GM12878 (cell line): ENCODE measurements at regions not wholly inside any gene's neighbourhood (a gene's known extent, or its start where the extent isn't known, plus 50 kb on each side); places are given as distances from the start of the nearest gene placed in this dataset.

ENCODE experiments used
- ATAC-seq: fragments of 200-7000 bp; cut with Tn5 transposase; 3 replicates; pipeline ENCODE4 v1.9.1; 2020; ENCODE audit warnings: mild to moderate bottlenecking, moderate library complexity
- BruUV-seq: library from RNA; stranded (reverse); fragments of 400-500 nt; replicated peaks from 2 replicates; lab custom pipeline; 2021; lab: Mats Ljungman, UMichigan
- CTCF ChIA-PET: fragments of 300-600 bp; sonication (Branson Sonifier 250); formaldehyde crosslinking; extraction: SDS; loops from one replicate; lab custom pipeline; 2021; ENCODE audit warnings: inconsistent platforms; lab: Yijun Ruan, JAX
- POLR2A ChIA-PET: fragments of 350-600 bp; formaldehyde crosslinking; extraction: SDS; loops from one replicate; lab custom pipeline; 2021; ENCODE audit warnings: inconsistent platforms; lab: Charles Lee
- RAD21 ChIA-PET: fragments of 300-600 bp; sonication (Branson Sonifier 250); formaldehyde crosslinking; loops from one replicate; lab custom pipeline; 2023; ENCODE audit warnings: antibody characterized with exemption; ENCODE audit not compliant: unreplicated experiment; lab: Charles Lee
- SMC1A ChIA-PET: fragments of 300-600 bp; sonication (Branson Sonifier 250); formaldehyde crosslinking; loops from one replicate; lab custom pipeline; 2023; ENCODE audit not compliant: unreplicated experiment, uncharacterized antibody; lab: Charles Lee
- DNase-seq: peaks from one replicate; pipeline ENCODE4 v3.0.0-alpha.2; 2011; ENCODE audit warnings: low read depth, low spot score
- FAIRE-seq: peaks from 3 replicates; lab custom pipeline; 2011; peaks lifted over from hg19 to GRCh38; lab: Jason Lieb, UNC
- H2AFZ ChIP-seq: 2 replicates; pipeline ENCODE4 v1.6.0; 2011; ENCODE audit warnings: low read depth, low read length, control low read depth; ENCODE audit not compliant: control insufficient read depth
- H3K27ac ChIP-seq: 2 replicates; pipeline ENCODE4 v1.5.1; 2011; ENCODE audit warnings: control low read depth; ENCODE audit not compliant: control insufficient read depth, insufficient read depth
- H3K27me3 ChIP-seq, 2 experiments: replicated peaks in 1 of 2; 2 replicates each; pipeline versions ENCODE4 v1.6.0 to v1.6.1; 2011; ENCODE audit warnings: low read length in 1 of 2; ENCODE audit not compliant: control insufficient read depth in 2 of 2, insufficient read depth in 2 of 2
- H3K36me3 ChIP-seq, 2 experiments: 2 replicates each; pipeline ENCODE4 v1.5.1; 2011; ENCODE audit warnings: low read length in 1 of 2; ENCODE audit not compliant: control insufficient read depth in 2 of 2, insufficient read depth in 2 of 2
- H3K4me1 ChIP-seq: 2 replicates; pipeline ENCODE4 v1.6.1; 2011; ENCODE audit warnings: mild to moderate bottlenecking, low read length, moderate library complexity, mixed read lengths; ENCODE audit not compliant: control insufficient read depth, insufficient read depth
- H3K4me2 ChIP-seq: 2 replicates; pipeline ENCODE4 v1.6.0; 2011; ENCODE audit warnings: control low read depth; ENCODE audit not compliant: control insufficient read depth, insufficient read depth
- H3K4me3 ChIP-seq: fragments of 200-600 bp; sonication (generic); 2 replicates; pipeline ENCODE4 v1.5.1; 2016
- H3K79me2 ChIP-seq: 2 replicates; pipeline ENCODE4 v1.6.0; 2011; ENCODE audit warnings: low read length; ENCODE audit not compliant: control insufficient read depth, insufficient read depth
- H3K9ac ChIP-seq: 2 replicates; pipeline ENCODE4 v1.8.0; 2011; ENCODE audit warnings: low read length, control low read depth, mixed read lengths; ENCODE audit not compliant: control insufficient read depth, insufficient read depth
- H3K9me3 ChIP-seq: replicated peaks from 3 replicates; pipeline ENCODE4 v1.5.1; 2011; ENCODE audit warnings: mild to moderate bottlenecking, low read length; ENCODE audit not compliant: control insufficient read depth, insufficient read depth
- H4K20me1 ChIP-seq: 2 replicates; pipeline ENCODE4 v1.6.0; 2011; ENCODE audit not compliant: control insufficient read depth, insufficient read depth
- ATF7 ChIP-seq: fragments of 450-650 bp; IDR thresholded peaks from 2 replicates; pipeline ENCODE4 v1.6.1; 2016; ENCODE audit warnings: low read depth, mild to moderate bottlenecking
- BCL11A ChIP-seq: IDR thresholded peaks from 2 replicates; pipeline ENCODE4 v1.6.1; 2011; ENCODE audit warnings: low read depth, low read length
- BHLHE40 ChIP-seq, 2 experiments: fragments of 450-650 bp in 1 of 2; IDR thresholded peaks; 2 replicates each; pipeline ENCODE4 v1.6.1; 2011 to 2017; ENCODE audit warnings: low read depth in 2 of 2, borderline replicate concordance in 1 of 2, improper control_type of control experiment in 1 of 2, low read length in 1 of 2, mild to moderate bottlenecking in 1 of 2
- EGR1 ChIP-seq, 2 experiments: IDR thresholded peaks; 1 replicate in 1 of 2; 2 replicates in 1 of 2; pipeline ENCODE4 v1.6.1; 2011 to 2012; ENCODE audit warnings: low read depth in 2 of 2, low read length in 2 of 2, borderline replicate concordance in 1 of 2, mild to moderate bottlenecking in 1 of 2, moderate library complexity in 1 of 2
- MYB ChIP-seq: fragments of 150-350 bp; IDR thresholded peaks from 2 replicates; pipeline ENCODE4 v1.6.1; 2014; ENCODE audit warnings: mild to moderate bottlenecking, low read depth, low read length, borderline replicate concordance
- SIN3A ChIP-seq: IDR thresholded peaks from 2 replicates; pipeline ENCODE4 v1.6.1; 2012; ENCODE audit warnings: low read depth, low read length, improper control_type of control experiment
- SMC3 ChIP-seq: IDR thresholded peaks from 2 replicates; pipeline ENCODE4 v1.6.1; 2011; ENCODE audit warnings: low read length, improper control_type of control experiment, borderline replicate concordance
- SUPT20H ChIP-seq: IDR thresholded peaks from 2 replicates; pipeline ENCODE4 v1.6.1; 2011; ENCODE audit warnings: low read depth, mild to moderate bottlenecking, low read length, moderate library complexity, borderline replicate concordance; ENCODE audit not compliant: control insufficient read depth
- ZSCAN29 ChIP-seq: fragments of 450-650 bp; IDR thresholded peaks from 2 replicates; pipeline ENCODE4 v1.6.1; 2017; ENCODE audit warnings: mild to moderate bottlenecking, moderate library complexity
- WGBS: methylation state at CpG from one replicate; pipeline ENCODE4 v1.1.6; 2016; ENCODE audit warnings: low lambda C conversion rate; ENCODE audit not compliant: insufficient replicate concordance, insufficient coverage; ENCODE audit errors: missing lambda C conversion rate; 5-methylcytosine and 5-hydroxymethylcytosine counted together
- in situ Hi-C: fragments of 300-500 bp; cut with MboI; formaldehyde crosslinking; loops from 9 replicates; pipeline ENCODE4 v1.14.3; 2018; ENCODE audit warnings: mixed read lengths
- intact Hi-C: fragments of 100-400 bp; cut with micrococcal nuclease; formaldehyde crosslinking; loops from one replicate; pipeline ENCODE4 v1.14.2; 2022; ENCODE audit not compliant: unreplicated experiment
- TF ChIP-seq, protein P1 (sequence below): fragments of 450-650 bp; IDR thresholded peaks from 2 replicates; pipeline ENCODE4 v1.6.1; 2017; ENCODE audit warnings: mild to moderate bottlenecking, moderate library complexity
- TF ChIP-seq, protein P2 (sequence below): fragments of 450-650 bp; IDR thresholded peaks from 2 replicates; pipeline ENCODE4 v1.6.1; 2017; ENCODE audit warnings: borderline replicate concordance
- TF ChIP-seq, protein P3 (sequence below): fragments of 450-650 bp; formaldehyde crosslinking; IDR thresholded peaks from 2 replicates; pipeline ENCODE4 v1.4.0; 2022; ENCODE audit warnings: mild to moderate bottlenecking, moderate library complexity

DNA sequence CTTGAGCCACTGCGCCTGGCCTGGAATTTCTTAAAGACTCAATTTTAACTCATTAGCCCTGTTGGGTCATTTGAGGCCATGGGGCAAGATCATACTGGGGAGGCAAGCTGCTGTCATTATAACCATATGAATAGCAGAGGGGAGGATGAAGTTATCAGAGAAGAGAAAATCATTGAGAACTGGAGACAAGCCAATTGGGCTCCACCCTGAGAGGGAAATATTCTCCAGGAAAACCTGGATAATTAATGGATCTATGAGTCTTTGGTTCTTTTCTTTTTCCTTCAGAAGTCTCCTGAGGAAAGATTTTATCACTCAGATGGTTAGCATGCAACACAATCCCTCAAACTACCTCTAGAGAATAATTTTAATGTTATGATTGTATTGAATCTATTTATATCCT lies 569.6 kb upstream of the TUSC1 start (continued):
- no peak for TF ChIP-seq SIN3A
- no peak for TF ChIP-seq BCL11A

DNA sequence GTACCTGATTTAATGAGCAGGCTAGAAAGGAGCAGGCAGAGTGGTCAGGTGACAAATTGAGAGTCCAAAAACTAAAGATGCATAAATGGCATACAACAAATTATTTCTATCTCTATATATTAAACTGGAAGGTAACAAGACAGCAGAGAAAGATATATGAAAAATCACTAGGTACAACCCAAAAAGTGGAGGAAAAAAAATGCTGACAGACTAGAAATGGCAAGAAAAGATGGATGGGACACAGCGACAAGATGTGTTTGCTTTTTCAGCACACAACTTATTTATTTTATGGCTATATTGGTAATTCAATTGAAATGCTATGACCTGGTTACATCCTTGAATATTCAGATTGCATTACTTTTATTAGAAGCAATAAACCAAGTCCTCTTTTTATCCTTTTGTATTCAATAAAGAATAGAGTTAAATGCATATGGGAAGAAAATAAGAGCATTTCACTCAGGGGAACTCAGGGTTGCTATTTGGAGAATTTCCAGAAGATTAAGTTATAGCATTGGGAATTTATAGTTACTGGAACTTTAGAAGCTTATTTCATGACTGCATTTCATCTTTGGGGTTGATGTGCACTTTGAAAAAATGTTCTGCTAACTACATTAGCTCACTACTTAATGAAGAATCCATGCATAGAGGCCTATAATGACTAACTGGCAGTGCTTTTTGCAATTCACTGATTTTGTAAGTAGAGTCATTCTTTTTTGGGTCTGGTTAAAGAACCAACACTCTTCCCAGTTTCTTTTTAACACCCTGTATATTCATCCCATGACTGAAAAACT lies 566.6 kb upstream of the TUSC1 start:
- ChIA-PET SMC1A (no interaction called here), CTCF (no interaction called here), RAD21 (no interaction called here), POLR2A (no interaction called here)
- Histone ChIP-seq H3K36me3 (no peaks in the 10 kb centered on the region), H2AFZ (no peak overlapping the region), H3K4me2 (no peak overlapping the region), H3K9ac (no peak overlapping the region), H3K4me1 (no peaks in the 10 kb centered on the region), H3K79me2 (no peaks in the 10 kb centered on the region), H3K9me3 (no peaks in the 10 kb centered on the region), H3K27me3 (no peaks in the 10 kb centered on the region), H3K27ac (no peak overlapping the region), H3K4me3 (no peak overlapping the region), H4K20me1 (no peaks in the 10 kb centered on the region)
- 64% methylated on average over 1 of the region's 1 CpG for WGBS
- BruUV-seq = no TSS peak
- intact Hi-C loops (no loop called here), in situ Hi-C loops (no loop called here)
- FAIRE-seq (no peak), DNase-seq (no peak), ATAC-seq (no peak)
- TF ChIP-seq, protein P1, sequence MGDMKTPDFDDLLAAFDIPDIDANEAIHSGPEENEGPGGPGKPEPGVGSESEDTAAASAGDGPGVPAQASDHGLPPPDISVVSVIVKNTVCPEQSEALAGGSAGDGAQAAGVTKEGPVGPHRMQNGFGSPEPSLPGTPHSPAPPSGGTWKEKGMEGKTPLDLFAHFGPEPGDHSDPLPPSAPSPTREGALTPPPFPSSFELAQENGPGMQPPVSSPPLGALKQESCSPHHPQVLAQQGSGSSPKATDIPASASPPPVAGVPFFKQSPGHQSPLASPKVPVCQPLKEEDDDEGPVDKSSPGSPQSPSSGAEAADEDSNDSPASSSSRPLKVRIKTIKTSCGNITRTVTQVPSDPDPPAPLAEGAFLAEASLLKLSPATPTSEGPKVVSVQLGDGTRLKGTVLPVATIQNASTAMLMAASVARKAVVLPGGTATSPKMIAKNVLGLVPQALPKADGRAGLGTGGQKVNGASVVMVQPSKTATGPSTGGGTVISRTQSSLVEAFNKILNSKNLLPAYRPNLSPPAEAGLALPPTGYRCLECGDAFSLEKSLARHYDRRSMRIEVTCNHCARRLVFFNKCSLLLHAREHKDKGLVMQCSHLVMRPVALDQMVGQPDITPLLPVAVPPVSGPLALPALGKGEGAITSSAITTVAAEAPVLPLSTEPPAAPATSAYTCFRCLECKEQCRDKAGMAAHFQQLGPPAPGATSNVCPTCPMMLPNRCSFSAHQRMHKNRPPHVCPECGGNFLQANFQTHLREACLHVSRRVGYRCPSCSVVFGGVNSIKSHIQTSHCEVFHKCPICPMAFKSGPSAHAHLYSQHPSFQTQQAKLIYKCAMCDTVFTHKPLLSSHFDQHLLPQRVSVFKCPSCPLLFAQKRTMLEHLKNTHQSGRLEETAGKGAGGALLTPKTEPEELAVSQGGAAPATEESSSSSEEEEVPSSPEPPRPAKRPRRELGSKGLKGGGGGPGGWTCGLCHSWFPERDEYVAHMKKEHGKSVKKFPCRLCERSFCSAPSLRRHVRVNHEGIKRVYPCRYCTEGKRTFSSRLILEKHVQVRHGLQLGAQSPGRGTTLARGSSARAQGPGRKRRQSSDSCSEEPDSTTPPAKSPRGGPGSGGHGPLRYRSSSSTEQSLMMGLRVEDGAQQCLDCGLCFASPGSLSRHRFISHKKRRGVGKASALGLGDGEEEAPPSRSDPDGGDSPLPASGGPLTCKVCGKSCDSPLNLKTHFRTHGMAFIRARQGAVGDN = no peak
- TF ChIP-seq ZSCAN29 = no peak
- TF ChIP-seq ATF7 = no peak
- no peak for TF ChIP-seq EGR1 (IDR thresholded peaks at IDR 0.05; ENCODE audit: borderline replicate concordance in 1 of 2, low read depth in 2 of 2, low read length in 2 of 2)
- TF ChIP-seq MYB = no peak
- no peak for TF ChIP-seq BHLHE40 (IDR thresholded peaks at IDR 0.05; ENCODE audit: borderline replicate concordance in 1 of 2, low read depth in 2 of 2, low read length in 1 of 2)
- TF ChIP-seq, protein P2, sequence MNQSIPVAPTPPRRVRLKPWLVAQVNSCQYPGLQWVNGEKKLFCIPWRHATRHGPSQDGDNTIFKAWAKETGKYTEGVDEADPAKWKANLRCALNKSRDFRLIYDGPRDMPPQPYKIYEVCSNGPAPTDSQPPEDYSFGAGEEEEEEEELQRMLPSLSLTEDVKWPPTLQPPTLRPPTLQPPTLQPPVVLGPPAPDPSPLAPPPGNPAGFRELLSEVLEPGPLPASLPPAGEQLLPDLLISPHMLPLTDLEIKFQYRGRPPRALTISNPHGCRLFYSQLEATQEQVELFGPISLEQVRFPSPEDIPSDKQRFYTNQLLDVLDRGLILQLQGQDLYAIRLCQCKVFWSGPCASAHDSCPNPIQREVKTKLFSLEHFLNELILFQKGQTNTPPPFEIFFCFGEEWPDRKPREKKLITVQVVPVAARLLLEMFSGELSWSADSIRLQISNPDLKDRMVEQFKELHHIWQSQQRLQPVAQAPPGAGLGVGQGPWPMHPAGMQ = no peak
- TF ChIP-seq, protein P3, sequence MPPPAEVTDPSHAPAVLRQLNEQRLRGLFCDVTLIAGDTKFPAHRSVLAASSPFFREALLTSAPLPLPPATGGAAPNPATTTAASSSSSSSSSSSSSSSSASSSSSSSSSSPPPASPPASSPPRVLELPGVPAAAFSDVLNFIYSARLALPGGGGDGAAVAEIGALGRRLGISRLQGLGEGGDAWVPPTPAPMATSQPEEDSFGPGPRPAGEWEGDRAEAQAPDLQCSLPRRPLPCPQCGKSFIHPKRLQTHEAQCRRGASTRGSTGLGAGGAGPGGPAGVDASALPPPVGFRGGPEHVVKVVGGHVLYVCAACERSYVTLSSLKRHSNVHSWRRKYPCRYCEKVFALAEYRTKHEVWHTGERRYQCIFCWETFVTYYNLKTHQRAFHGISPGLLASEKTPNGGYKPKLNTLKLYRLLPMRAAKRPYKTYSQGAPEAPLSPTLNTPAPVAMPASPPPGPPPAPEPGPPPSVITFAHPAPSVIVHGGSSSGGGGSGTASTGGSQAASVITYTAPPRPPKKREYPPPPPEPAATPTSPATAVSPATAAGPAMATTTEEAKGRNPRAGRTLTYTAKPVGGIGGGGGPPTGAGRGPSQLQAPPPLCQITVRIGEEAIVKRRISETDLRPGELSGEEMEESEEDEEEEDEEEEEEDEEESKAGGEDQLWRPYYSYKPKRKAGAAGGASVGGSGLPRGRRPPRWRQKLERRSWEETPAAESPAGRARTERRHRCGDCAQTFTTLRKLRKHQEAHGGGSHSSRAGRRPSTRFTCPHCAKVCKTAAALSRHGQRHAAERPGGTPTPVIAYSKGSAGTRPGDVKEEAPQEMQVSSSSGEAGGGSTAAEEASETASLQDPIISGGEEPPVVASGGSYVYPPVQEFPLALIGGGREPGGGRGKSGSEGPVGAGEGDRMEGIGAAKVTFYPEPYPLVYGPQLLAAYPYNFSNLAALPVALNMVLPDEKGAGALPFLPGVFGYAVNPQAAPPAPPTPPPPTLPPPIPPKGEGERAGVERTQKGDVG (CRISPR knock-in tag) = no peak
- TF ChIP-seq SIN3A = no peak
- TF ChIP-seq SUPT20H = no peak
- no peak for TF ChIP-seq SMC3
